GM19372 (cell line): ENCODE measurements at regions not wholly inside any gene's neighbourhood (a gene's known extent, or its start where the extent isn't known, plus 50 kb on each side); places are given as distances from the start of the nearest gene placed in this dataset.

Experiments
- ATAC-seq: cut with Tn5 transposase; IDR thresholded peaks from one replicate; pipeline ENCODE4 v1.9.1; 2021; ENCODE audit warnings: mild to moderate bottlenecking, low read depth, moderate library complexity; ENCODE audit not compliant: unreplicated experiment

DNA sequence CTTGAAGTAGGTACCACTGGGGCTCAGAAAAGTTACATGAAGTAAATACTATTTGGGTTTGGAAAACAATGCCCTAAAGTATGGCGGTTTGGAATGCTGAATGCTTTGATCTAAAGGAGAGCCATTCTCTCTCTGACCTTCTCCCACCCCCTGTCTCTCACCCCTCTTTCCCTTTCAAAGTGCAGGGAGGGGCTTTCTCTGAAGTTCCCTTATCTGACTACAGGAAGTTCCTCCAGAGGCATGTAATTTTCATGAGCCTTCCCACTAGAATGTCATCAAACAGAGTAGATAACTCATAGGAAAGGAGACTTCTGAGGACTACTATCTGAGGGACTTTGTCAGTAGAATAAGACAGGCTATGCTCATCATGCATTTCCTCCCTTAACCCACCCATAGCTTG is 216.7 kb upstream of the PCSK2 start:
- ATAC-seq = no peak

DNA sequence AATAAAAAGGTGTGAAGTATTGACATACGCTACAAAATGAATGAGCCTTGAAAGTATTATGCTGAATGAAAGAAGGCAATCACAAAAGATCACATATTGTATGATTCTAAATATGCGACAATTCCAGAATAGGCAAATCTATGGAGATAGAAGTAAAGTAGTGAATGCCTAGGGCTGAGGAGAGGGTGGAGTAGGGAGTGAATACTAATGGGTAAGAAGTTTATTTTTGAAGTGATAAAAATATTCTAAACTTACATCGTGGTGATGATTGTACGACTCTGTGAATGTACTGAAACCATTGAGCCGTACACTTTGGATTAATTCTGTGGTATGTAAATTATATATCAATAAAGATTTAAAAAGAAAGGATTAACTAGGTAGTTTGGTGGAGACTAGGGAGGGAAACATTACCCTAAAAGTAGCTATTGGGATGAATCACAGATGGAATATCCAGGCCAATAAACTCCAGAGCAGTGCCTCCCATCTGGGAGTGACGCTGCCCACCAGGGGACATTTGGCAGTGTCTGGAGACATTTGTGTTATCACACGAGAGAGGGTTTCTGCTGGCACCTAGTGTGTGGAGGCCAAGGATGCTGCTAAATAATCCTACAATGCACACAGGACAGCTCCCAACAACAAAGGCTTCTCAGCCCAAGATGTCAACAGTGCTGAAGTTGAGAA is 214.2 kb upstream of the PCSK2 start:
- ATAC-seq = no peak

DNA sequence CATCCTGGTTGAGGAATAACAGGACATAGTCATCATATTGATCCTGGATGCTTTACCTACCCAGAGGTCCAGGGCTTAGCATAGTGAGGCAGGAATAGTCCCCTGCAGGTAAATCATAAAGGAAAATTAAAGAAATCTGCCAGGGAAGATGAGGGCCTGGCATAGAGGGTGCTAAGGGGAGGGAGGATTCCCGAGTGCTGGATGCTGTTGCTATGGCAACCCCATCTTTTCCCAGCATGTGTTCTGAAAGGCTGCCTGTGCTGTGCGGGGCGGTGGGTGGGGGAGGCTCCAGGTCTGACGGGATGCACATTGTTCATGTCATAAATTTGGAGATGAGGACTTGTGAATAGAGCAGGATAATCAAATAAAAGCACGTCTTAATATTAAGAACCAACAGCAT is 212.6 kb upstream of the PCSK2 start:
- no peak for ATAC-seq

DNA sequence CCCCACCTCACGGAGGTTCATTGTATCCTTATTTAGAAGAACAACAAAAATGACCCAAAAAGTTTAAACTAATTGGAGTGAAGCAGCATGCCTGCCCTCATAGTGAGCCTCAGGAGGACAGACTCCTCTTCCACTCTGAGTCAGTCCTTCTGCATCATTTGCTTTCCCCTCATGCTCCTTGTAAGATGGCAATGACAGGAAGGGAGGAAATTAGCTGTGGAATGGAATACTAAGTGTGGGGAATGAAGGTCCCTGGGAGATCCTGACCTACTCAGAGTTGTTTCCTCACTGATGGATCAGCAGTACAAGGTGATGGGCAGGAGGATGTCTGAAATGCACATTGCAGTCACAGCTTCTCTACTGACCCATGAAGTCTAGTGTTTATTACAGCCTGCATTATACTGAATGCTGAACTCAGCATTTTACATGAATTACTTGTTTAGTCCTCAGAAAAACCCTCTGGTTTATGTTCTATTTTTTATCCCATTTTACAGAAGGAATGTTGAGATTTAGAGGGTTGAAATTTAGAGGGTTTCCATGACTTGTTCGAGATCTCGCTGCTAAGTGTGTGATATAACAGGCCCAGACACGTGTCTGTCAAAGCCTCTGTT is 212.0 kb upstream of the PCSK2 start:
- no peak for ATAC-seq

DNA sequence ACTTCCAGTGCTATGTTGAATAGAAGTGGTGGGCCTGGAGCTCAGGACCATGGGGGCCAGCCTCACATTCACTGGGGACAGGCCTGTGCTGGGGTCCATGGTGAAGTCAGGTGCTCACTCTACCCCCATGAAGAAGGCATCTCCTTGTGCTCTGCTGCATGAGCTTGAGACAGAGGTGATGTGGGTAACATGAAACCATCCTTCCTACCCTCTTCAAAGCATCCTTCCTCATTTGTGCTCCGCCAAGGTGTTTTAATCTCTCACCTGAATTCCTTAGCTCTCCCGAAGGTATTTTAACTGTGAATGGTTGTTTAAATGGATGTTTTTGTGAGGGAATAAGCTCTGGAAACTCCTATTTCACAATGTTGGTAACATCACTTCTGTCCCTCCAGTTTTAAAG is 209.6 kb upstream of the PCSK2 start:
- ATAC-seq = no peak

DNA sequence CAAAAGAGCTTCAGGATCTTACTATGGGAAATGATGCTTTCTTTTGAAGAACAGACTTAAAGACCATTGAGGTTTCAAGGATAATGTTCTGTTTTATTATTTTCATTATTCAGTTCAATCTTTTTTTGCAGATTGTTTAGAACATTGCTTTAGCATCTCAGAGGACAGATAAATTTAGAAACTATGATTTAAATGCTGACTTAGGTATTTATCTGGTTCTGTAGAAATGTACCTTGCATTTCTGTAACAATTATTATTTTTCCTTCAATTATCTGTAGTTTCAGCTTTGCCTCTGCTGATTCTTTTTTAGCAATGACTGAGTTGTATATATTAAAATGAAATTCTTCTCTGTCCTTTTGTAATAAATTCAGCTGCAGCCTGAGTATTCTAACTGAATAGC is 205.4 kb upstream of the PCSK2 start:
- no peak for ATAC-seq

DNA sequence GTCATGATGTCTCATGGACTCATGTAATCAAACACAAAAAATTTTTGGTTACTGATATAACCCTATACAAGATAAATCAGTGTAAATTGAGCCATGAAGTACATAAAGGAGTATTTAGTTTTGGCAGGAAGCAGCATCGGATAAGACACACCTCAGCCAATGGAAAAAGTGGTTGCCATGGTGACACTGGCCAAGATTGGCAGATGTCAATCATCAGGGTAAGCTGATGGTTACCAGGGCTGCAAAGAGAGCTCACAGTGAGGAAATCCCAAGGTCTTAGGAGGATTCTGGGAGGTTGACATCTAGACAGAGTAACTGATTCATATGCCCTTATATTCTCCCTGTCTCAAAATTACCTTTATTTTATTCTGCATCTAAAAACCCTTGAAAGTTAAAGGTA is 203.8 kb upstream of the PCSK2 start:
- ATAC-seq = no peak

DNA sequence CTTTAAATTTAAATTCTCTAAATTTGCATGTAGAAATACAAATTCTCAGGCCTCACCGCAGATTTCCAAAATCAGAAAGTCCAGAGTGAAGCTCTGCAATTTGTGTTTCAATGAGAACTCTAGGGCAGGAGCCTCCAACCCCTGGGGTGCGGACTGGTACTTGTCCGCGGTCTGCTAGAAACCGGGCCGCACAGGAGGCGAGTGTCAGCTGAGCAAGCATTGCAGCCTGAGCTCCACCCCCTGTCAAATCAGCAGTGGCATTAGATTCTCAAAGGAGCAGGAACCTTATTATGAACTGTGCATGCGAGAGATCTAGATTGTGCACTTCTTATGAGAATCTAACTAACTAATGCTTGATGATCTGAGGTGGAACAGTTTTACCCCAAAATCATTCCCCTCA is 203.0 kb upstream of the PCSK2 start:
- no peak for ATAC-seq

DNA sequence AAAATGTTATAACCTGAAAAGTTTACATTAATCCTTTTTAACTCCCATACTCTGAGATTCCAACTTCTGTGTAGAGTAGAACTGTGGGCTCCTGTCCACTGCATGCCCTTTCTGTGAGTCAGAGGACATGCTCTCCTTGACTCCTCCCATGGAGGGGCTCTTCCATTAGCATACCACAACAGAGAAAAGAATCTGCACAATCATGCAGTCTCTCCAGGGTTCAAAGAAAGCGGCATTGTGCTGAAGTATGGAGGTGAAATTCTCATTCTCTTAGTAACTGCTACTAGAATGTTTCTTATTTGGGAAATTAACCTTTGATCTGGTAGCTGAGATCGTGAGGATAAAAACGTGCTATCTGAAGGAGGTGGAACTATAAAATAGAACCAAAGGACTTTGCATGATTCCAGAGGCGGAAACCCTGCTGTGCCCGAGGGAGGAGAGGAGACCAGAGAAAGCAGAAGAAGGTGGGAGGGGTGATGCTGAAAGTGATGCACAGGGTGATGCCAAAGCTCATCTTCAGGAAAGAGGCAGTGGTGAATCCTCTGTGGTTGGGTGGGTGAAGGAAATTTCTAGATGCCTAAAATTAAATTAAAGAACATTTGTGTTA is 202.2 kb upstream of the PCSK2 start:
- ATAC-seq = no peak

DNA sequence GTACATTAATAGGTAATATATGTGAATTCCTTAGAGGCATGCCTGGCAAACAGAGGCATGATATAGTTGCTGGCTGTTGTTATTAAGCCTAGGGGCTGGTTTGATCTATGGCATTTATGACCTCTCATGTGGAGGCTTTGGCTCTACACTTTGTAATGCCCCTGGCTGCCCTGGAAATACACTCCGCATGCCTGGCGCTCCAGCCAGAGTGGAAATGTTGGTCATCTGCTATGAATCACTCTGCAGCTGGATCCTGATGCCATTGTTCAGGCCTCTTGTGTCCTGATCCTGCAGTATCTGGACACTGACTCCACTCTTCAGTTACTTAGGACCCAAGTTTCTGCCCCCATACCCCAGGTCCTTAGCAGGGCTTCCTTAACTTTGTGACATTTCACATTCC is 200.5 kb upstream of the PCSK2 start:
- ATAC-seq = no peak

DNA sequence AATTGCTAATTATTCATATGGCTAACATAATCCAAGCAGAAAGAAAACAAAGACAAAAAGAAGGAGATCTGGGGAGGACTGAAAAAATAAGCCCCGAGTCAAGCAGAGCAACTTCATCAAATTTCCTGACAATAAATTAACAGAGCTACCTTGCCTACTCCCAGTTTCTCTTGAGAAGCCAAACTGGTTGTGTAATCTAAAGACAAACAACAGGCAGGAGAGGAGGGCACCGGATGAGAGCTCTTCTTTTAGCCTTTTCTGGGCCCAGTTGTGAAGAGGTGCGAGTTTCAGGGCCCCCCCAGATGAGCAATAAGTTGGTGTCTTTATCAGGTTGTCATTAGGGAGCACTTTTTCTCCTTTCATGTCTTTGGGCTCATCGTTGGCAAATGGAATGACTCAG is 197.1 kb upstream of the PCSK2 start:
- no peak for ATAC-seq

DNA sequence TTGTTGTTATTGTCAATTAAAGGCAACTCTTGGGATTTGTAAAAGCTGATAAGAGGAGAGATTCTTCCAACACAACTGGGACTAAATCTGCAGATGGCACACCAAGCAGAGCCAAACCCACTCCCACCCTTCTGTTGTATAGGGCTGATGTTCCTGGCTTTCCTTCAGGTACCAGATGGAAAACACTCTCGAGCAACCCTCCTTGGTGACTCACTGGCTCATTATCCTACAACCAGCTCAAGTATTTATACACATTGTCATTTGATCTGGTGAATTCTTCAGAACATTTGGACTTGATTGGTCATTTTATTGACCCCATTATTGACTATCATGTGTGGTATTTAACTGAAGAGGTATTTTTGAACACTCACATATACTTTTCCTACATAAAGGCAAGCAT is 190.3 kb upstream of the PCSK2 start:
- no peak for ATAC-seq

DNA sequence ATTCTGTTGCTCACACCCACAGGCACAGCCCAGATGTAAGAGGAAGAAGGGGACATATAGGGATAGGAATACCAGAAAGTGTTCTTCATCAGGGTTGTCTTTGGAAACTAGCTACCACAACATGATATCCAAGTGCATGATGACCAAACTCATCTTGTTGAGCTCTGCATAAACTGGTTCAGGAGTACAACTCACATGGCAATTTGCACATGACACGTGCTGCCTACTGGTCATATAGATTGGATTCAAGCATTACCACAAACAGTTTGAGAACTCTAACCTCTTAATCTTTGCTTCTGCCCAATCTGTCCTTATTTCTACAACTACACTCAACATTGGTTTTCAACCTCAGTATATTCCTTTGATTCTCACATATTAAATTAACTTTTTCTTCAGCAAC is 184.7 kb upstream of the PCSK2 start:
- no peak for ATAC-seq

DNA sequence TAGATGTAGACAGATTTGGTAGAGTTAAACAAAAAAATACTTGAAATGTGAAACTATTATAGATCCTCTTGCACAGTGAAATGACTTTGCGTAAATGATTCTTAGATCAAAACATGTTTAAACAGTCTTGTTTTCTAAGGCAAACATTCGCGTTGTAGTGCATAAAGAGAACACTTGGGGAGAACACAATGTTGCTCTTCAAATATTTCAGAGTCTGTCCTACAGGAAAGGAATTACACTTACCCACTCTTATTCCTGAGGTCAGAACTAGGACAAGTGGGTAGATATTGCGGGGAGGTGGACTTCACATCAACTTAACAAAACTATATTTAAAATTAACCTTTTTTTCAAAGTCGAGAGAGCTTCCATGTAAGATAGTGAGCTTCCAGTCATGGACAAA is 183.5 kb upstream of the PCSK2 start:
- no peak for ATAC-seq

DNA sequence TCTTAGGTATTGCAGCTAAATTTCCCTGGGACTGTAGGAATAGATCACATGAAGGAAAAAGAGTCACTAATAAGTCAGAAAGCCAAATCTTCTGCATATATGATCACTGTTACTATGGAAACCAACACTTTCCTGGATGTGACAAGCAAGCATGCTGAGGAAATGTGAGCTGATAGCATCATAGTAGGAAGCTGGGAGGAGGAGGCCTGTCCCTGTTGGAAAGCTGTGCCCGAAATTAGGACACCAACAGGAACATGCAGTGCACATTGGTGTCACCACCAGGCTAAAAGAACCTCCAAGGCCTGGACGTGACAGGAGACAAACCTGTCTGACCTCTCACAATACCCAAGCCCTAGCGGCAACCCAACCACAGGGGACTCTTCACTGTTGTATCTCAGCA is 181.9 kb upstream of the PCSK2 start:
- no peak for ATAC-seq

DNA sequence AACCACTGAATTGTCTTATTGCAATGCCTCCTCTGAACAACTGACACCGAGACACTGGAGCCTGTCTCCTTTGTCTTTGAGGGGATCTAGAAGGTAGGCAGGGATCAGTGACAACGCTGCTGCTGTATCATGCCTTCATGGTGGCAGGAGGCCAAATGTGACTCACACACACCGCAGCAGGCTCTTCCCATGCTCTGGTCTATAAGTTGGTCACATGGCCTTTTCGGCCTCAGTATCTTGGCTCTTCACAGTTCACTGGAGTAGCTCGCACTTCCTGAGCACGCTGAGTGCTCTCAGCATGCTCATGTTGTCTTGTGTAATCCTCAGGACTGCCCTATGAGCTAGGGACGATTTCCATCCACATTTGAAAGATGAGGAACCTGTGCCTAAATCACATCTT is 167.4 kb upstream of the PCSK2 start:
- ATAC-seq = no peak

DNA sequence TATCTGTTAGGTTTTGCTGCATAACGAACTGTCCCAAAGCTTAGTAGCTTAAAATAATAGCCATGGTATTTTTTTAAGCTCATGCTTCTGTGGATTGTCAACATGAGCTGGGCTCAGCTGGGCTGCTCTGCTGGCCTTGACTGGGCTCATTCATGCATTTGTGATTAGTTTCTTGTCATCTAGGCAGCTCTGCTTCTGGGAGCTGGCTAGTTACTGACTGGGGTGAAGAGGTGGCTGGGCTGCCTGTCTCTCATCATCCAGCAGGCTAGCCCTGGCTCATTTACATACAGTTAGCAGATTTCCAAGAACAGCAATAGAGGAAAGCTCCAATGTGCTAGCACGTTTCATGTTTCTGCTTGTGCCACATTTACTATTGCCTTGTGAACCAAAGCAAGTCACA is 165.1 kb upstream of the PCSK2 start:
- ATAC-seq = no peak

DNA sequence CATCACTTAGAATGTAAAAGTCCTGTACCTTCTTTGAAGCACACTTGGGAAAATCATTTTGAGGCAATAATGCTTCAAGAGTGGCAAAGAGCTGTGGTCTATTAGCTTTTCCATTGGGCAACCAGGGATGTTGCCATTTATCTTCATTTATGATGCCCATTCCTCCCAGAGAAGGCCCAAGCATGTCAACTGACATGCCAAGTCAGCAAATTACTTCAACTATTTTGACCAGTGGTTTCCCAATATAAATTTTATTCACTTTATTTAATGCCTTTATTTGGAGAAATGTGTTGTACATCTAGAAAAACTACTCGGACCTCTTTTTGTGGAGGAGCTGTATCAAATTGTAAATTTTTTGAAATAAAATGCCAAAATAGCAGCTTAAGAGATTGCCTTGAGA is 164.1 kb upstream of the PCSK2 start:
- ATAC-seq = no peak

DNA sequence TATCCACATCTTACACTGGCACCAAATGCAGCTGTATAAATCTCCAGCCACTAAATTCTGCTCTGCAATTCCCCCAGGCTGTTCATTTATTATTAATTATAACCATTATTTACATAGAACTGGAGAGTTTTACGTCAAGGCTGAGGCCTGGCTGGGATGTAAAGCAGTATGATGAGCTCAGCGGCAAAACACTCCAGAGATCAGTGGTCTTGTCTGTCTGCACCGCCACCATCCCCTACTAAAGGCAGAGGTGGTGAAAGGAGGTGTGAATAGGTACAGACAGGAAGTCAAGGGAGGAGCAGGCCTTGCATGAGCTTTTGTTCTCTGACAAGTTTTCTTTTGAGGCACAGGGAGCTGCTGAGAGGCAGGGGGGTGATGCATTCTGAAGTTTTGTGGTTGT is 159.9 kb upstream of the PCSK2 start:
- ATAC-seq = no peak

DNA sequence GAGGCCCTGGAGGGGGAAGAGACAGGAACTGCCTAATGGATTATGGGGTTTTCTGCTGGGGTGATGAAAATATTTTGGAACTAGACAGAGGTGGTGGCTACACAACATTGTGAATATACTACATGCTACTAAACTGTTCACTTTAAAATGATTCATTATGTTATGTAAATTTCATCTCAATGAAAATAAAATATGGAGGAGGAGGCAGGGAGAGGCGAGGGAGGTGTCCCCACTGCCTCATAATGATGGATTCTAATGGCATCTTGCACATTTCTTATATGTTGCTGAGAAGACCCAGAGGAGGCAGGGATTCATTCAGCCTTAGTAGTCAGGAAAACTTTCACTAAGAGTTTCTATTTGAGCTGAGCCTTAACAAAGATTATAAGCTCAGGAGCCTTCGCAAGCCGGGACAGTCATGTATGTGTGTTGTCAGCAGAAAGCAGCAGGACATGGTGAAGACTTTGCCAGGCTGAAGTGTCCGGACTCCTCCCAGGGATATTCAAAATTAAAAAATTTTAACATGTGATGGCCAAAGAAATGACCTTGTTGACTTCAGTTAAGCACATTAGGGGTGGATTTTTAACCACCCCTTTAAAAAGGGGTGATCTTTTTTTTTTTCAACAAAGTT is 158.6 kb upstream of the PCSK2 start:
- ATAC-seq = no peak

DNA sequence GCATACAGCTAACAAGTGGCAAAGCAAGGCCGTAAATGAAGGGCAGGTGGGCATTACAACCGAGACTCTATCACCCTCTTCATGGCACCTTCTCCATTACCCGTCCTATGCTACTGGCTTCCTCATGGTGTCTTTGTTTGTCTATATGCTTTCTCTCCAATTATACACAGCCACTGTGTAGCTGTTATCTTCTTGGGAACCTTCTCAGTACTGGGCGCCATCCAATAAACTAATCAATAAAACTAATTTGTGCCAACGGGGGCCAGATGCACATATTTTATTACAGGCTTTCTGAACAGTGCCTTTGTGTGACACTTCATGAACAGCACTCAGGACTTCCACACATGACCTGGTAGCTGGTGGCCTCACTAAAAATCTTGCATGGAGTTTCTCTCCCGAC is 149.8 kb upstream of the PCSK2 start:
- no peak for ATAC-seq

DNA sequence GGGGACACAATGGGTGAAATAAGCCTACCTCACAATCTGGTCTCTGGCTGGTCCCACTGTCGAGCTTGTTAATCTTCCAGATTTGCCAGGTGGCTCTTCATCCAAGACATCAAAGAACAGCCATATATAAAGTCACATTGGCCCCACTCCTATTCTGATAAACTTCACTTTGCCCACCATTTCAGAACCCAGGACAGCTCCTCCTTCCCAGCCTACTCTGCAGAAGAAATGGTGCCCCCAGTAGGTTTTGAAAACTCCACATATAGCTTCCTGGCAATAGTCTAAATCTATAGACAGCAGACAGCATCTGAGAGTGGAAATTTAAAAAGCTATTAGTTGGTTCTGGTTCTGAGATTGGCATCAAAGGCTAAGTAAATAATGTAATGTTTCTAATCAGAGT is 143.1 kb upstream of the PCSK2 start:
- no peak for ATAC-seq
